ENCODE measurements at regions not wholly inside any gene's neighbourhood (a gene's known extent, or its start where the extent isn't known, plus 50 kb on each side); places are given as distances from the start of the nearest gene placed in this dataset.

DNA sequence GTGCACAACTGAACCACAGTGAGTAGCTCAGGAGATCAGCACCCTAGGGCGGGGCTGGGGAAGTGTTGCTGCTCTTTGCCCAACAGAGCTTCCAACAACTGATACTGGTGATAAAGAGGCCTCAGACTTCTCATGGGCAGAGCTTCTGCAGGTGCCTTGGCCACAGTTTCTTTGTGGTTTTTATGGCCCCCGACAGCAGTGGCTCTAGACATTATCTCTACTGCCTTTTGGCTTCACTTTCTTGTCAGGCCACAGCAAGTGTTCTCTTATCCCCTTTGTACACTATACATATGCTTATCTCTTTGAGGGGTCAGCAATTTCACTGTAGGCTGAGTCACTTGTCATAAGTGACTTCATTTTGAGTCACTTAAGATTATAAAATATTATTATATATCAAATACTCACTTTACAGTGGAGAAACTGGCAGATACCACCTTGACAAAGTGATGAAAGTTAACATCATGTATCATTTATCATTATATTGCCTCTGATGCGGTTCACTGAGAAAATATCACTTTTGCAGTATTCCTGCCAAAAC lies 90.9 kb upstream of the COX7C start:
- TF ChIP-seq CTCF (IDR thresholded peaks at IDR 0.05) (no peak), EP300 (IDR thresholded peaks at IDR 0.05) (no peak)
